ENCODE measurements at regions not wholly inside any gene's neighbourhood (a gene's known extent, or its start where the extent isn't known, plus 50 kb on each side); places are given as distances from the start of the nearest gene placed in this dataset.
"Not testable (repeated sequence)": the region's sequence is repeated elsewhere in the genome, so short reads cannot be mapped to it uniquely, and the experiment has no call there.

GRCh38 chr3:40752492-40752891 is 227.7 kb downstream of the ZNF621 start:
- no peaks in the 10 kb centered on the region for H3K27me3 ChIP-seq
- TF ChIP-seq, protein P1, sequence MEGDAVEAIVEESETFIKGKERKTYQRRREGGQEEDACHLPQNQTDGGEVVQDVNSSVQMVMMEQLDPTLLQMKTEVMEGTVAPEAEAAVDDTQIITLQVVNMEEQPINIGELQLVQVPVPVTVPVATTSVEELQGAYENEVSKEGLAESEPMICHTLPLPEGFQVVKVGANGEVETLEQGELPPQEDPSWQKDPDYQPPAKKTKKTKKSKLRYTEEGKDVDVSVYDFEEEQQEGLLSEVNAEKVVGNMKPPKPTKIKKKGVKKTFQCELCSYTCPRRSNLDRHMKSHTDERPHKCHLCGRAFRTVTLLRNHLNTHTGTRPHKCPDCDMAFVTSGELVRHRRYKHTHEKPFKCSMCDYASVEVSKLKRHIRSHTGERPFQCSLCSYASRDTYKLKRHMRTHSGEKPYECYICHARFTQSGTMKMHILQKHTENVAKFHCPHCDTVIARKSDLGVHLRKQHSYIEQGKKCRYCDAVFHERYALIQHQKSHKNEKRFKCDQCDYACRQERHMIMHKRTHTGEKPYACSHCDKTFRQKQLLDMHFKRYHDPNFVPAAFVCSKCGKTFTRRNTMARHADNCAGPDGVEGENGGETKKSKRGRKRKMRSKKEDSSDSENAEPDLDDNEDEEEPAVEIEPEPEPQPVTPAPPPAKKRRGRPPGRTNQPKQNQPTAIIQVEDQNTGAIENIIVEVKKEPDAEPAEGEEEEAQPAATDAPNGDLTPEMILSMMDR (IDR thresholded peaks at IDR 0.05), result no peak
- TF ChIP-seq POLR2A (IDR thresholded peaks at IDR 0.05), result no peak
- 83 to 85% methylated on average over 3 of the region's 3 CpGs for WGBS, 2 donors
- peaks cover 0 to 3% of the 10 kb centered on the region in 2 donors for H3K4me1 ChIP-seq
- intact Hi-C loops (cut with DNase I), result no loop called here
- H3K9me3 ChIP-seq, result no peaks in the 10 kb centered on the region
- H3K27ac ChIP-seq, result no peak overlapping the region
- DNase-seq, result no peak
- no peak overlapping the region for H3K4me3 ChIP-seq (replicated peaks in 1 of 3)
- no peaks in the 10 kb centered on the region for H3K36me3 ChIP-seq

DNA sequence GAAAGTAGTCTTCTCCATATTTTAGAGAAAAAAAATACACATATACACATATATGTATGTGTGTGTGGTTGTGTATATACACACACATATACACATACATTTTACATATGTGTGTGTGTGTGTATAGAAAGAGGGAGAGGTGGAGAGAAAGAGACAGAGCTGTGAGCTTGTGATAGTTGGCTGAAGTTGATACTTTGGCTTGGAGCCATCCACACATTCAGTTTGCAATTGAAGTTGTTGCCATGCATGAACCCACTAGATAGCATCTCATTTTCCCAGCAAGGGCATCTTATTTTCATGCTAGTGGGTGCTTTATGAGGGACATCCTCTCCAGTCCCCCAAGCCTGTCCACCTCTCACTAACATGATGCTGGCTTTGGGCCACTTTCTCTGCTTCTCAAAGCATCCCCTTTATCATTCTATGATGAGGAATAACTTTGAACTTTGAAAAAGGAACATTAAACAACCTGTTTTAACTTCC is 228.6 kb downstream of the ZNF621 start:
- no peaks in the 10 kb centered on the region for H3K36me3 ChIP-seq
- no peak for DNase-seq
- no peak overlapping the region for H3K4me3 ChIP-seq (replicated peaks in 1 of 3)
- peaks cover 0 to 3% of the 10 kb centered on the region in 2 donors for H3K4me1 ChIP-seq
- H3K9me3 ChIP-seq, result no peaks in the 10 kb centered on the region
- TF ChIP-seq, protein P1 (IDR thresholded peaks at IDR 0.05), result no peak
- H3K27ac ChIP-seq, result no peak overlapping the region
- H3K27me3 ChIP-seq, result no peaks in the 10 kb centered on the region
- intact Hi-C loops (cut with DNase I), result no loop called here

- Histone ChIP-seq H3K9me3 (no peaks in the 10 kb centered on the region), H3K36me3 (no peaks in the 10 kb centered on the region), H3K27ac (no peak overlapping the region), H3K27me3 (no peaks in the 10 kb centered on the region), H3K4me1 (peaks cover 0 to 3% of the 10 kb centered on the region in 2 donors), H3K4me3 (replicated peaks in 1 of 3) (no peak overlapping the region)
- DNase-seq, result no peak
- TF ChIP-seq POLR2A (IDR thresholded peaks at IDR 0.05), result no peak
- TF ChIP-seq, protein P1 (IDR thresholded peaks at IDR 0.05), result no peak
- intact Hi-C loops (cut with DNase I), result no loop called here
- WGBS, 2 donors, result 58 to 67% methylated on average over 3 of the region's 3 CpGs
Measured at GRCh38 chr3:40753951-40754350, 229.2 kb downstream of the ZNF621 start.

DNA sequence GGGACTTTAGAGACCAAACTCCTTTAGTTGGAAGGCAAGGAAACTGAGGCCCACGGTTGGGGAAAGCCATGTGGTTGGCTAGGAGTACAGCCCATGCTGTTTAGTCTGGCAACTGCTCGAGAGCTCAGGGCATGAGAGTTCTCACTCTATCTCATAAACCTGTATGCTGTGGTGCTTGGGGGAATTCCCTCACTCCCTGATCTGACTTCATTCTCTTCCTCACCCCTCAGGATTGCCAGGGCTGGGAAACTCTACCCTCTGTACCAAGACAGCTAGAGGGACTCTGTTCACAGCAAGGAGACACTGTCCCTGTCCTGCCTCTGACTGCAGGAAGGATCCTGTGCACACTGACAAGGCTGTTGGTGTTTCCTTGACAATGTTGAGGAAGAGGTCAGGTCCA is 230.2 kb downstream of the ZNF621 start:
- TF ChIP-seq POLR2A (IDR thresholded peaks at IDR 0.05), result no peak
- 73 to 88% methylated on average over 2 of the region's 2 CpGs for WGBS, 2 donors
- H3K36me3 ChIP-seq, result no peaks in the 10 kb centered on the region
- H3K4me1 ChIP-seq, result no peaks in the 10 kb centered on the region
- H3K9me3 ChIP-seq, result no peaks in the 10 kb centered on the region
- intact Hi-C loops (cut with DNase I), result no loop called here
- DNase-seq, result no peak
- H3K4me3 ChIP-seq (replicated peaks in 1 of 3), result no peak overlapping the region
- H3K27me3 ChIP-seq, result no peaks in the 10 kb centered on the region
- H3K27ac ChIP-seq, result no peak overlapping the region

- Histone ChIP-seq H3K27ac (no peak overlapping the region), H3K4me3 (replicated peaks in 1 of 3) (no peak overlapping the region), H3K9me3 (no peaks in the 10 kb centered on the region), H3K27me3 (no peaks in the 10 kb centered on the region), H3K4me1 (no peaks in the 10 kb centered on the region), H3K36me3 (no peaks in the 10 kb centered on the region)
- no peak for DNase-seq
- intact Hi-C loops (cut with DNase I), result no loop called here
- no peak for TF ChIP-seq POLR2A (IDR thresholded peaks at IDR 0.05)
- TF ChIP-seq, protein P1 (IDR thresholded peaks at IDR 0.05), result no peak
- WGBS, 2 donors, result 94 to 96% methylated on average over 1 of the region's 1 CpG
Measured at GRCh38 chr3:40756500-40756899, 231.7 kb downstream of the ZNF621 start.

DNA sequence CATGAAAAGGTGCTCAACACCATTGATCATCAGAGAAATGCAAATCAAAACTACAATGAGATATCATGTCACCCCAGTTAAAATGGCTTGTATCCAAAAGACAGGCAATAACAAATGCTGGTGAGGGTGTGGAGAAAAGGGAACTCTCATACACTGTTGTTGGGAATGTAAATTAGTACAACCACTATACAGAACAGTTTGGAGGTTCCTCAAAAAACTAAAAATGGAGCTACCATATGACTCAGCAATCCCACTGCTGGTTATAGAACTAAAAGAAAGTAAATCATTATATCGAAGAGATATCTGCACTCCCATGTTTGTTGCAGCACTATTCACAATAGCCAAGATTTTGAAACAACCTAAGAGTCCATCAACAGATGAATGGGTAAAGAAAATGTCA is 238.0 kb downstream of the ZNF621 start:
- H3K9me3 ChIP-seq; H3K27me3 ChIP-seq; H3K4me1 ChIP-seq; H3K4me3 ChIP-seq (replicated peaks in 1 of 3); DNase-seq; intact Hi-C loops (cut with DNase I); H3K36me3 ChIP-seq; H3K27ac ChIP-seq: not testable (repeated sequence)
- 89 to 92% methylated on average over 1 of the region's 1 CpG for WGBS, 2 donors

Data from thyroid gland (tissue), 4 donors.